ENCODE measurements at regions not wholly inside any gene's neighbourhood (a gene's known extent, or its start where the extent isn't known, plus 50 kb on each side); places are given as distances from the start of the nearest gene placed in this dataset.
"Not testable (repeated sequence)": the region's sequence is repeated elsewhere in the genome, so short reads cannot be mapped to it uniquely, and the experiment has no call there.

DNA sequence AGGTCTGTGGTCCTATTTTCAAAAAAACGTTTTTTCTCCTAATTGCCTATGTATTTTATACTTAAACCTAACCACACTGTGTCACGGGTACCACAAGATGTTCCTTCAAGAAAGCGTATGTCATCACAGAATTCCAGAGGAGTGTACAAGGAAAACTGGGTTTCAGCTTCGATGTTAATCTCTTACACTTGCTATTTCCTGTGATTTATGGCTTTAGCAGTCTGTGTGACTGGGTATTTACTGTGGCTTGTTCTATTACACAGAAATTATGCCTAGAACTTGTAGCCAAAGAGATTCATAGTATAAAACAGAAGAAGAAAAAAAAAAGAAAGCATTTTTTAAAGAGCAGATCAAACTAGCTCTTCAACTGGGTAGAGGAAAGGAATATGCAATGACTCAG, 371.1 kb upstream of the FOLH1 start:
- intact Hi-C loops (cut with DNase I; ENCODE audit: low total_unique reads); H3K9me3 ChIP-seq; ATAC-seq; H3K4me1 ChIP-seq; H3K27ac ChIP-seq; H3K4me3 ChIP-seq; in situ Hi-C loops (cut with MboI; ENCODE audit: low sequenced_read_pairs in 4 of 4); H3K36me3 ChIP-seq; DNase-seq; H3K27me3 ChIP-seq: not testable (repeated sequence)

DNA sequence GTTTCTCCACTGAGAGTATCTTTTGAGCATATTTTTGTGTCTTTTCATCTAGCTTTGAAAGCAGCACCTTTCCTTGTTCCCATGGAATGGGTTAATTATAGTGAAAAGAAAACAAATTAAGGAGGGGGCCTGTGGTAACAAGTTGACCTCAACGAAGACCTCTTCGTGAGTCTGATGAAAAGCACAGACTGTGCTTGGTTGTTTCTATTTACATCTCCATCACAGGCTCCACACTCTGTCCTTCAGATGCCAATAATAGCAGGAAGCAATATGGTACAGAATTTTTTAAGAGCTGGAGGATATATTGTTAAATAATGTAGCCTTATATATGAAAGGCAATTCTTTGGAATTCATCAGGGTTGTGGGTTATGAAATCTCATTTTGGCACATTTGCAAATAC, 366.7 kb upstream of the OR4C13 start:
- H3K36me3 ChIP-seq; ATAC-seq; H3K27ac ChIP-seq; H3K27me3 ChIP-seq; H3K9me3 ChIP-seq; in situ Hi-C loops (cut with MboI; ENCODE audit: low sequenced_read_pairs in 4 of 4); H3K4me1 ChIP-seq; H3K4me3 ChIP-seq; intact Hi-C loops (cut with DNase I; ENCODE audit: low total_unique reads); DNase-seq: not testable (repeated sequence)

DNA sequence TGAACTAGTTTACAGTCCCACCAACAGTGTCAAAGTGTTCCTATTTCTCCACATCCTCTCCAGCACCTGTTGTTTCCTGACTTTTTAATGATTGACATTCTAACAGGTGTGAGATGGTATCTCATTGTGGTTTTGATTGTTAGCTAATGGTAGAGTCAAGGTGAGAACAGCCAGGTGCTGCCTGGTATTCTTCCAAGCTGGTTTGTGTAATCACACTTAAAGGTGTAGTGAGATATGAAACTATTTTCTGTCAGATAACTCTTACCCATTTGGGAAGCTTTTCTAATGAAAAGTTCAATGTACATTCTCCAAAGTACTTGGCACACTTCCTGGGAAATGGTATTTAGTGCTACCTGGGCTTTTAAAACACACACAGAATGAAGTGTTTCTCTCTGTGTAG, 343.3 kb upstream of the OR4C13 start:
- H3K36me3 ChIP-seq; H3K4me1 ChIP-seq; DNase-seq; H3K9me3 ChIP-seq; H3K27ac ChIP-seq; ATAC-seq; in situ Hi-C loops (cut with MboI; ENCODE audit: low sequenced_read_pairs in 4 of 4); H3K4me3 ChIP-seq; intact Hi-C loops (cut with DNase I; ENCODE audit: low total_unique reads); H3K27me3 ChIP-seq: not testable (repeated sequence)

DNA sequence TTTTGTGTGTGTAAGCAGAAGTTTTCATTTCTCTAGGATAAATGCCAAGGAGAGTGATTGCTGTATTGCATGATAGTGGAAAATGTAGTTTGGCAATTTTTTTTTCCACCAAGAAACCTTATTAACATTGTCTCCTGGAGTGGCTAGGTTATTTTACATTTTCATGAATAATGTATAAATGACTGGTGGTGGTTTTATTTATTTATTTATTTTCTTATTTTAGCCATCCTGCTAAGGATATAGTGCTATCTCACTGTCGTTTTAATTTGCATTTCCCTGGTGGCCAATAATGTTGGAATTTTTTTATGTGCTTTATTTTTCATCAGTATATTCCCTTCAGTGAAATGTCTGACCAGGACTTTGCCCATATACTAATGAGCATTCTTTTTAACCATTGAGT, 328.3 kb upstream of the OR4C13 start:
- DNase-seq; intact Hi-C loops (cut with DNase I; ENCODE audit: low total_unique reads); ATAC-seq; H3K4me3 ChIP-seq; H3K9me3 ChIP-seq; H3K36me3 ChIP-seq; H3K27ac ChIP-seq; H3K4me1 ChIP-seq; in situ Hi-C loops (cut with MboI; ENCODE audit: low sequenced_read_pairs in 4 of 4); H3K27me3 ChIP-seq: not testable (repeated sequence)

DNA sequence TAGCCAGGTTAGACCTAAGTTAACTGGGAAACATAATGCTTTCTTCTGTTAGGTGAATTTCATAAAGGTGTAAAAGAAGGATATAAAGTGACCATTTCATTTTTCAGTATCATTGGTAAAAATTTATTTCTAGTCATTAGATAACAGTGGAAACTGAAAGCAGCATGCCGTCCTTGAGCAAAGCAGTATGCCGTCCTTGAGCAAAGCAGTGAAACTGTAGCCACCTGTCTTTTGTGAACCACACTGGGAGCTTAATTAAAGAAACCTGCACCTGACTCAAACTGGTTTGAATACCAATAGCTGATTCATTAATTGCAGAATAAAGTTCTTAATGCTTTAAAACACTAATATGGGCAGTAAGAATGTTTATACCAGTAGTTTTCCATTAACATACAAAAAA, 281.5 kb upstream of the OR4C13 start:
- H3K27me3 ChIP-seq; H3K27ac ChIP-seq; DNase-seq; H3K36me3 ChIP-seq; ATAC-seq; in situ Hi-C loops (cut with MboI; ENCODE audit: low sequenced_read_pairs in 4 of 4); H3K9me3 ChIP-seq; intact Hi-C loops (cut with DNase I; ENCODE audit: low total_unique reads); H3K4me3 ChIP-seq; H3K4me1 ChIP-seq: not testable (repeated sequence)

DNA sequence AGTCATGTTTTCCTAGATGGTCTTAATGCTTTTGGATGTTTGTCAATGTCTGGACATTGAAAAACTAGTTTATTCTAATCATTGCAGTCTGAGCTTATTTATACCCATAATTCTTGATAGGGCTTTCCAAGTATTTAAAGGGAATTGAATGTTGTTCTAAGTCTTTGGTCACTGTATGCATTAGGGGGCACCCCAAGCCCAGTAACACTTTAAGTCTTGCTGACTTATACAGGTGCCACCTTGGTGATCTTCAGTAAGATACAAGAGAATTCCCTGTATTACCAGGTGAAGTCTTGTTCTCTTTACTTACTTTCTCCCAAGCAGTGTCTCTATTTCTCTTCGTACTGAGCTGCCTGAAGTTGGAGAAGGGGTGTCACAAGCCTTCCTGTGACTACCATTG, 250.1 kb upstream of the OR4C13 start:
- H3K27me3 ChIP-seq; H3K4me1 ChIP-seq; ATAC-seq; in situ Hi-C loops (cut with MboI; ENCODE audit: low sequenced_read_pairs in 4 of 4); H3K9me3 ChIP-seq; DNase-seq; H3K4me3 ChIP-seq; H3K27ac ChIP-seq; intact Hi-C loops (cut with DNase I; ENCODE audit: low total_unique reads); H3K36me3 ChIP-seq: not testable (repeated sequence)

DNA sequence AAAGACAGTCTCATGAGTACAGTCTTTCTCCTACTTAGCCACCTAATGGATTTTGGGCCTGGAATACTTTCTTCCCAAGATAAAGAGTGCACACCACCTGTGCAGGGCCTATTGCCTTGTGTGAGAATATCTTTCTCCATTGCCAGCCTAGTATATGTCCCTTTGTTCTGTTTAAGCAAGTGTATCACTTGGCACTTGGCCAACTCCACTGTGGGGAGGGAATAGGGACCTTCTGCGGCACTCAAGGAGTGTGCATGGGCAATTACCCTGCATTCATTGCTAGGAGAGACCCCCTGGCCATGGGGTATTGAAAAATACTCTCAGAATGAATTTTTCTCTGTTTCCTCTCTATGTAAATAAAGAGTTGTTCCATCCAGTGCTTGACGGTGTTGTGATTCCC, 201.7 kb upstream of the OR4C13 start:
- ATAC-seq; H3K9me3 ChIP-seq; H3K4me1 ChIP-seq; in situ Hi-C loops (cut with MboI; ENCODE audit: low sequenced_read_pairs in 4 of 4); H3K4me3 ChIP-seq; DNase-seq; intact Hi-C loops (cut with DNase I; ENCODE audit: low total_unique reads); H3K27me3 ChIP-seq; H3K27ac ChIP-seq; H3K36me3 ChIP-seq: not testable (repeated sequence)

DNA sequence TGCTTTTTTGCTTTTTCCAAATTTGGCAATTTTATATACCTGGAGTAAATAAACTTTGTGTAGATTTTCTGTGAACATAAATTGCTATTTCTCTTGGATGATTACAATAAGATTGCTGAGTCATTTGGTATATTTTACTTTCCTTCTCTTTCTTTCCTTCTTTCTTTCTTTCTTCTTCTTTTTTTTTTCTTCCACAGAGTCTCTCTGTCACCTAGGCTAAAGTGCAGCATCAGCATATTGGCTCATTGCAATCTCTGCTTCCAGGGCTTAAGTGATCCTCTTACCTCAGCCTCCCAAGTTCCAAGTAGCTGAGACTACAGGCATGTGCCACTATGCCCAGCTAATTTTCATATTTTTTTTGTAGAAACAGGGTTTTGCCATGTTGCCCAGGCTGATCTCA, 201.2 kb upstream of the OR4C13 start:
- H3K4me3 ChIP-seq; intact Hi-C loops (cut with DNase I; ENCODE audit: low total_unique reads); DNase-seq; in situ Hi-C loops (cut with MboI; ENCODE audit: low sequenced_read_pairs in 4 of 4); H3K9me3 ChIP-seq; H3K27ac ChIP-seq; H3K27me3 ChIP-seq; H3K36me3 ChIP-seq; ATAC-seq; H3K4me1 ChIP-seq: not testable (repeated sequence)

DNA sequence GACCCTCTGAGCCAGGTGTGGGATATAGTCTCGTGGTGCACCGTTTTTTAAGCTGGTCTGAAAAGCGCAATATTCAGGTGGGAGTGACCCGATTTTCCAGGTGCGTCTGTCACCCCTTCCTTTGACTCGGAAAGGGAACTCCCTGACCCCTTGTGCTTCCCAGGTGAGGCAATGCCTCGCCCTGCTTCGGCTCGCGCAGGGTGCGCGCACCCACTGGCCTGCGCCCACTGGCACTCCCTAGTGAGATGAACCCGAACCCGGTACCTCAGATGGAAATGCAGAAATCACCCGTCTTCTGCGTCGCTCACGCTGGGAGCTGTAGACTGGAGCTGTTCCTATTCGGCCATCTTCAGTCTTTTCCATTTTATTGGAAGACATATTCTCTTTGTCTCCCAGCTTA, 171.4 kb upstream of the OR4C13 start:
- H3K27ac ChIP-seq; H3K4me1 ChIP-seq; ATAC-seq; H3K4me3 ChIP-seq; in situ Hi-C loops (cut with MboI; ENCODE audit: low sequenced_read_pairs in 4 of 4); H3K36me3 ChIP-seq; DNase-seq; H3K9me3 ChIP-seq; intact Hi-C loops (cut with DNase I; ENCODE audit: low total_unique reads); H3K27me3 ChIP-seq: not testable (repeated sequence)

DNA sequence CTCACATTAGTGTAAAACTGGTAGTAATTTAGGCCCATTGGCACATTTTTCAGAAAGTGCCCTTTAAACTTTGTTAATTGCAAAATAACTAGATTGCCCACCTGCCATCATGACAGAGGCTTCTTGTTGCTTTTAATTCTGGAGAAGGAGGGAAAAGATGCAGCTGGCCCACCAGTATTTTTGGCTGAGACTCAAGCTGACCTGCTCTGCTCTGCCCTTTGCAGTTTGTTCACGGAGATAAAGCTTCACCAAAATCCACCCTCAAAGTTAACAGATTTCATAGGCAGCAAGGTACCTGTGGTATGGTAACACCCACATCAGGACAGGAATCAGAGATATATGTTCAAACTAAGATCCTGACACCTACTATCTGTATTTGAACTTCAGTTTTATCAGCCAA, 170.2 kb upstream of the OR4C13 start:
- DNase-seq; H3K27ac ChIP-seq; in situ Hi-C loops (cut with MboI; ENCODE audit: low sequenced_read_pairs in 4 of 4); H3K9me3 ChIP-seq; H3K4me3 ChIP-seq; ATAC-seq; H3K27me3 ChIP-seq; intact Hi-C loops (cut with DNase I; ENCODE audit: low total_unique reads); H3K4me1 ChIP-seq; H3K36me3 ChIP-seq: not testable (repeated sequence)

DNA sequence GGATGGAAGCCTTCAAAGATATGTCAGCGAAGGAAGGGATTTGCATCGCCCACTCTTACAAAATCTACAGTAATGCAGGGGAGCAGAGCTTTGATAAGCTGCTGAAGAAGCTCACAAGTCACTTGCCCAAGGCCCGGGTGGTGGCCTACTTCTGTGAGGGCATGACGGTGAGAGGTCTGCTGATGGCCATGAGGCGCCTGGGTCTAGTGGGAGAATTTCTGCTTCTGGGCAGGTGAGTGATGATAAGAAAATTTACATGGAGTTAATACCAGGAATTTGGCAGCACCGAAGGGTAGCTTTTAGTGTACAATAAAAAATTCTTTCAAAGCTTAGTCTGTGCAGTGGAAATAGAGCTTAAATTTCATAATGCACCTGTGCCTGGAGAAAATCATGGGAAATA, 168.3 kb upstream of the OR4C13 start:
- ATAC-seq; intact Hi-C loops (cut with DNase I; ENCODE audit: low total_unique reads); in situ Hi-C loops (cut with MboI; ENCODE audit: low sequenced_read_pairs in 4 of 4); H3K4me1 ChIP-seq; H3K4me3 ChIP-seq; H3K9me3 ChIP-seq; DNase-seq; H3K27me3 ChIP-seq; H3K36me3 ChIP-seq; H3K27ac ChIP-seq: not testable (repeated sequence)

DNA sequence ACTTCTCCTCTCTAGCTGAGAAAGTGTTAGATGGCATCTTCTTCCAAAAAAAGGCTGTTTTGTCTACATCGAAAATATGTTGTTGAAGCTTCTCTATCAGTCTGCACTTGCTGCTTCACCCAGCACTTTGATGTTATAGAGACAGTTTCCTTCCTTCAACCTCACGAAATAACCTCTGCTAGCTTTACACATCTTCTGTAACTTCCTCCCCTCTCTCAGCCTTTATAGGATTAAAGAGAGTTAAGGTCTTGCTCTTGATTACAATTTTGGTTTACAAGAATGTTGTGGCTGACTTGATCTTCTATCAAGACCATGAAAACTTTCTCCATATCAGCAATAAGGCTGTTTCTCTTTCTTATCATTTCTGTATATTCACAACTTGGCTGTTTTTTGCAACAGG, 162.4 kb upstream of the OR4C13 start:
- H3K36me3 ChIP-seq; H3K27ac ChIP-seq; ATAC-seq; in situ Hi-C loops (cut with MboI; ENCODE audit: low sequenced_read_pairs in 4 of 4); H3K4me3 ChIP-seq; intact Hi-C loops (cut with DNase I; ENCODE audit: low total_unique reads); H3K4me1 ChIP-seq; DNase-seq; H3K27me3 ChIP-seq; H3K9me3 ChIP-seq: not testable (repeated sequence)

DNA sequence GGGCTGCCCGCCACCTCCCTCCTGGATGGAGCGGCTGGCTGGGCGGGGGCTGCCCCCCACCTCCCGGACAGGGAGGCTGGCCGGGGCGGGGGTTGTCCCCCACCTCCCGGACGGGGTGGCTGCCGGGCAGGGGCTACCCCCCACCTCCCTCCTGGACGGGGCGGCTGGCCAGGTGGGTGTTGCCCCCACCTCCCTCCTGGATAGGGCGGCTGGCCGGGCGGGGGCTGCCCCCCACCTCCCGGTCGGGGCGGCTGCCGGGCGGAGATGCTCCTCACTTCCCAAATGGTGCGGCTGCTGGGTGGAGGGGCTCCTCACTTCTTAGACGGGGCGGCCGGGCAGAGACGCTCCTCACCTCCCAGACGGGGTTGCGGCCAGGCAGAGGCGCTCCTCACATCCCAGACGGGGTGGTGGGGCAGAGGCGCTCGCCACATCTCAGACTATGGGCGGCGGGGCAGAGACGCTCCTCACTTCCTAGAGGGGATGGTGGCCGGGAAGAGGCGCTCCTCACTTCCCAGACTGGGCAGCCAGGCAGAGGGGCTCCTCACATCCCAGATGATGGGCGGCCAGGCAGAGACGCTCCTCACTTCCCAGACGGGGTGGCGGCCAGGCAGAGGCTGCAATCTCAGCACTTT, 153.9 kb upstream of the OR4C13 start:
- H3K27me3 ChIP-seq; intact Hi-C loops (cut with DNase I; ENCODE audit: low total_unique reads); H3K36me3 ChIP-seq; H3K4me1 ChIP-seq; H3K27ac ChIP-seq; in situ Hi-C loops (cut with MboI; ENCODE audit: low sequenced_read_pairs in 4 of 4); H3K4me3 ChIP-seq; DNase-seq; ATAC-seq; H3K9me3 ChIP-seq: not testable (repeated sequence)

All from gastrocnemius medialis (tissue), 4 donors.